ENCODE measurements at regions not wholly inside any gene's neighbourhood (a gene's known extent, or its start where the extent isn't known, plus 50 kb on each side); places are given as distances from the start of the nearest gene placed in this dataset.

- no peak for TF ChIP-seq CTCF (IDR thresholded peaks at IDR 0.05; ENCODE audit: extremely low read depth, insufficient read depth, missing control alignments)
- DNase-seq (ENCODE audit: low spot score): no peak
- in situ Hi-C loops (cut with MboI; ENCODE audit: low pct_unique_long_range_greater_than_20kb, low sequenced_read_pairs, unreplicated experiment): no loop called here
These were observed 70.9 kb upstream of the ARHGEF9 start for GRCh38 chrX:63855896-63856295.

DNA sequence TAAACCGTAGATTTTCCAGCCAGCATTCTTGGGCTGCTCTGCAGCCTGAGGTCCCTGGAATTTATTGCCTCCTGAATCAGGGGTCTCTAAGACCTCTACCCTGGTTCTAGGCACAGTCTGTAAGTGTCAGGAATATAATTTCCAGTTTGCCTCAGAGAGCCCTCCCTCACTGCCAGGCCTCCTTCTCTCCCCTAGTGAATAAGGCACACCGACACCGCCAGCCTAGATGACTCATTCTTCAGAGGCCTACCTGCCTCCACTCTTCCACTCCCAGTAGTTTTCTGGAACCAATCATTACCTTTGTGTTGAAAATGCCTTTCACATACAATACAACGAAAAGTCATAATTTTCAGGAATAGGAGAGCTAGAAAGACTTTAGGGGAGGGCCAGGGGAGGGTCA, 50.3 kb upstream of the ARHGEF9 start:
- in situ Hi-C loops (cut with MboI; ENCODE audit: low pct_unique_long_range_greater_than_20kb, low sequenced_read_pairs, unreplicated experiment): no loop called here

More for the DNA sequence above, 50.3 kb upstream of the ARHGEF9 start:
- DNase-seq (ENCODE audit: low spot score): no peak
- TF ChIP-seq CTCF (IDR thresholded peaks at IDR 0.05; ENCODE audit: extremely low read depth, insufficient read depth, missing control alignments): no peak
